ENCODE measurements at regions not wholly inside any gene's neighbourhood (a gene's known extent, or its start where the extent isn't known, plus 50 kb on each side); places are given as distances from the start of the nearest gene placed in this dataset.

- H3K4me1 ChIP-seq, result no peaks in the 10 kb centered on the region
- no peak overlapping the region for H3K4me3 ChIP-seq
- no peaks in the 10 kb centered on the region for H3K27me3 ChIP-seq
- H3K36me3 ChIP-seq (ENCODE audit: low read depth, missing control alignments), result no peaks in the 10 kb centered on the region
- TF ChIP-seq CTCF (IDR thresholded peaks at IDR 0.05) (no peak), POLR2A (IDR thresholded peaks at IDR 0.05) (no peak)
- no peak overlapping the region for H3K27ac ChIP-seq
- 67 to 83% methylated on average over 3 to 4 of the region's 4 CpGs for WGBS, 2 donors
- H3K9me3 ChIP-seq, result no peaks in the 10 kb centered on the region
- intact Hi-C loops (cut with DNase I; ENCODE audit: low total_unique reads), result no loop called here
- no peak for DNase-seq
Measured at GRCh38 chr13:105817498-105817897, 718.0 kb downstream of the EFNB2 start.

GRCh38 chr13:105816994-105817393 lies 718.5 kb downstream of the EFNB2 start:
- Histone ChIP-seq H3K27me3 (no peaks in the 10 kb centered on the region), H3K4me1 (no peaks in the 10 kb centered on the region), H3K36me3 (ENCODE audit: low read depth, missing control alignments) (no peaks in the 10 kb centered on the region), H3K9me3 (no peaks in the 10 kb centered on the region), H3K27ac (no peak overlapping the region), H3K4me3 (no peak overlapping the region)
- intact Hi-C loops (cut with DNase I; ENCODE audit: low total_unique reads), result no loop called here
- TF ChIP-seq CTCF (IDR thresholded peaks at IDR 0.05) (no peak), POLR2A (IDR thresholded peaks at IDR 0.05) (no peak)
- 77 to 82% methylated on average over 4 of the region's 4 CpGs for WGBS, 2 donors
- DNase-seq, result no peak

GRCh38 chr13:105814902-105815250 lies 720.6 kb downstream of the EFNB2 start:
- 62 to 64% methylated on average over 4 of the region's 4 CpGs for WGBS, 2 donors

GRCh38 chr13:105814219-105814901 lies 721.1 kb downstream of the EFNB2 start:
- no peak overlapping the region for H3K27ac ChIP-seq
- no peak overlapping the region for H3K4me3 ChIP-seq
- no peaks in the 10 kb centered on the region for H3K36me3 ChIP-seq (ENCODE audit: low read depth, missing control alignments)
- no peak for DNase-seq
- TF ChIP-seq POLR2A (IDR thresholded peaks at IDR 0.05) (no peak), CTCF (IDR thresholded peaks at IDR 0.05) (no peak)
- H3K4me1 ChIP-seq, result no peaks in the 10 kb centered on the region
- intact Hi-C loops (cut with DNase I; ENCODE audit: low total_unique reads), result no loop called here
- WGBS, 2 donors, result 82 to 83% methylated on average over 5 of the region's 5 CpGs
- no peaks in the 10 kb centered on the region for H3K27me3 ChIP-seq
- no peaks in the 10 kb centered on the region for H3K9me3 ChIP-seq

More at GRCh38 chr13:105814902-105815250, 720.6 kb downstream of the EFNB2 start:
- TF ChIP-seq POLR2A (IDR thresholded peaks at IDR 0.05), result no peak
- TF ChIP-seq CTCF (IDR thresholded peaks at IDR 0.05), result no peak
- no peak overlapping the region for H3K27ac ChIP-seq
- H3K36me3 ChIP-seq (ENCODE audit: low read depth, missing control alignments), result no peaks in the 10 kb centered on the region
- no peaks in the 10 kb centered on the region for H3K4me1 ChIP-seq
- H3K27me3 ChIP-seq, result no peaks in the 10 kb centered on the region
- intact Hi-C loops (cut with DNase I; ENCODE audit: low total_unique reads), result no loop called here
- no peaks in the 10 kb centered on the region for H3K9me3 ChIP-seq
- no peak overlapping the region for H3K4me3 ChIP-seq
- DNase-seq, result no peak

GRCh38 chr13:105806628-105806920 lies 728.9 kb downstream of the EFNB2 start:
- intact Hi-C loops (cut with DNase I; ENCODE audit: low total_unique reads), result no loop called here
- Histone ChIP-seq H3K9me3 (no peaks in the 10 kb centered on the region), H3K4me3 (no peak overlapping the region), H3K27me3 (no peaks in the 10 kb centered on the region), H3K36me3 (ENCODE audit: low read depth, missing control alignments) (no peaks in the 10 kb centered on the region), H3K27ac (no peak overlapping the region), H3K4me1 (no peaks in the 10 kb centered on the region)
- DNase-seq, result no peak
- TF ChIP-seq CTCF (IDR thresholded peaks at IDR 0.05) (no peak), POLR2A (IDR thresholded peaks at IDR 0.05) (no peak)
- 56 to 57% methylated on average over 3 of the region's 3 CpGs for WGBS, 2 donors
